SK-N-SH treated with all-trans-retinoic acid at 6 μM for 48 hours (cell line): ENCODE measurements at regions not wholly inside any gene's neighbourhood (a gene's known extent, or its start where the extent isn't known, plus 50 kb on each side); places are given as distances from the start of the nearest gene placed in this dataset.

ENCODE experiments used
- ATAC-seq: fragments of 200-7000 bp; cut with Tn5 transposase; 3 replicates; pipeline ENCODE4 v1.9.1; 2020; ENCODE audit warnings: mild to moderate bottlenecking, moderate library complexity
- ARNTL ChIP-seq: fragments of 450-650 bp; formaldehyde crosslinking; IDR thresholded peaks from 2 replicates; pipeline ENCODE4 v1.5.0; 2020; ENCODE audit warnings: low read depth, mild to moderate bottlenecking, moderate library complexity, borderline replicate concordance
- BACH2 ChIP-seq: fragments of 250-450 bp; sonication (Bioruptor Pico); IDR thresholded peaks from 2 replicates; pipeline ENCODE4 v1.9.0; 2021; ENCODE audit warnings: mild to moderate bottlenecking, borderline replicate concordance
- CSDC2 ChIP-seq: fragments of 250-450 bp; sonication (Bioruptor Pico); IDR thresholded peaks from 2 replicates; pipeline ENCODE4 v1.5.0; 2020; ENCODE audit warnings: mild to moderate bottlenecking, moderate library complexity
- ESRRG ChIP-seq: fragments of 250-450 bp; sonication (Bioruptor Pico); IDR thresholded peaks from 2 replicates; pipeline ENCODE4 v1.6.1; 2021; ENCODE audit warnings: mild to moderate bottlenecking
- GLIS3 ChIP-seq: fragments of 250-450 bp; sonication (Bioruptor Pico); IDR thresholded peaks from 2 replicates; pipeline ENCODE4 v1.5.0; 2020; ENCODE audit warnings: mild to moderate bottlenecking, moderate library complexity
- ISL1 ChIP-seq: fragments of 250-450 bp; sonication (Bioruptor Pico); IDR thresholded peaks from 2 replicates; pipeline ENCODE4 v2.1.2; 2022; ENCODE audit warnings: mild to moderate bottlenecking, moderate library complexity
- OSR1 ChIP-seq: fragments of 250-450 bp; sonication (Bioruptor Pico); IDR thresholded peaks from 2 replicates; pipeline ENCODE4 v1.8.0; 2022; ENCODE audit warnings: moderate library complexity, mild to moderate bottlenecking, inconsistent platforms
- PPARA ChIP-seq: fragments of 250-450 bp; sonication (Bioruptor Pico); IDR thresholded peaks from 2 replicates; pipeline ENCODE4 v1.5.0; 2020; ENCODE audit warnings: mild to moderate bottlenecking, borderline replicate concordance
- RARB ChIP-seq: fragments of 250-450 bp; sonication (Bioruptor Pico); IDR thresholded peaks from 2 replicates; pipeline ENCODE4 v1.8.0; 2021; ENCODE audit warnings: mild to moderate bottlenecking, moderate library complexity
- SNAI2 ChIP-seq: fragments of 250-450 bp; sonication (Bioruptor Pico); IDR thresholded peaks from 2 replicates; pipeline ENCODE4 v1.5.0; 2020; ENCODE audit warnings: mild to moderate bottlenecking, moderate library complexity
- TCF4 ChIP-seq: fragments of 250-450 bp; sonication (Bioruptor Pico); IDR thresholded peaks from 2 replicates; pipeline ENCODE4 v1.8.0; 2021; ENCODE audit warnings: mild to moderate bottlenecking, moderate library complexity, borderline replicate concordance
- TOX ChIP-seq: fragments of 250-450 bp; sonication (Bioruptor Pico); IDR thresholded peaks from 2 replicates; pipeline ENCODE4 v1.8.0; 2021; ENCODE audit warnings: mild to moderate bottlenecking, moderate library complexity, borderline replicate concordance
- ZC3H10 ChIP-seq: fragments of 250-450 bp; sonication (Bioruptor Pico); IDR thresholded peaks from 2 replicates; pipeline ENCODE4 v1.5.1; 2021; ENCODE audit warnings: mild to moderate bottlenecking, moderate library complexity
- ZFP3 ChIP-seq: fragments of 250-450 bp; sonication (Bioruptor Pico); IDR thresholded peaks from 2 replicates; pipeline ENCODE4 v1.5.0; 2020; ENCODE audit warnings: mild to moderate bottlenecking, moderate library complexity
- ZFP30 ChIP-seq: fragments of 450-650 bp; formaldehyde crosslinking; IDR thresholded peaks from 2 replicates; pipeline ENCODE4 v1.5.0; 2022; ENCODE audit warnings: mild to moderate bottlenecking, moderate library complexity
- ZNF565 ChIP-seq: fragments of 450-650 bp; formaldehyde crosslinking; conservative IDR thresholded peaks from 2 replicates; pipeline ENCODE4 v1.5.0; 2020; ENCODE audit warnings: low read depth, mild to moderate bottlenecking, moderate library complexity
- ZNF70 ChIP-seq: fragments of 450-650 bp; formaldehyde crosslinking; IDR thresholded peaks from 2 replicates; pipeline ENCODE4 v1.5.0; 2020; ENCODE audit warnings: mild to moderate bottlenecking, moderate library complexity
- ZNF8 ChIP-seq: fragments of 450-650 bp; formaldehyde crosslinking; IDR thresholded peaks from 2 replicates; pipeline ENCODE4 v1.5.0; 2020; ENCODE audit warnings: mild to moderate bottlenecking, moderate library complexity
- TF ChIP-seq, protein P1 (sequence below): fragments of 250-450 bp; sonication (Bioruptor Pico); IDR thresholded peaks from 2 replicates; pipeline ENCODE4 v1.5.0; 2020; ENCODE audit warnings: mild to moderate bottlenecking, moderate library complexity
- TF ChIP-seq, protein P2 (sequence below): fragments of 250-450 bp; sonication (Bioruptor Pico); IDR thresholded peaks from 2 replicates; pipeline ENCODE4 v1.5.1; 2020; ENCODE audit warnings: low read depth, mild to moderate bottlenecking, moderate library complexity
- TF ChIP-seq, protein P3 (sequence below): fragments of 250-450 bp; sonication (Bioruptor Pico); IDR thresholded peaks from 2 replicates; pipeline ENCODE4 v1.8.0; 2021; ENCODE audit warnings: low read depth, mild to moderate bottlenecking, moderate library complexity, borderline replicate concordance
- TF ChIP-seq, protein P4 (sequence below): fragments of 250-450 bp; sonication (Bioruptor Pico); IDR thresholded peaks from 2 replicates; pipeline ENCODE4 v1.5.1; 2021; ENCODE audit warnings: mild to moderate bottlenecking, moderate library complexity

DNA sequence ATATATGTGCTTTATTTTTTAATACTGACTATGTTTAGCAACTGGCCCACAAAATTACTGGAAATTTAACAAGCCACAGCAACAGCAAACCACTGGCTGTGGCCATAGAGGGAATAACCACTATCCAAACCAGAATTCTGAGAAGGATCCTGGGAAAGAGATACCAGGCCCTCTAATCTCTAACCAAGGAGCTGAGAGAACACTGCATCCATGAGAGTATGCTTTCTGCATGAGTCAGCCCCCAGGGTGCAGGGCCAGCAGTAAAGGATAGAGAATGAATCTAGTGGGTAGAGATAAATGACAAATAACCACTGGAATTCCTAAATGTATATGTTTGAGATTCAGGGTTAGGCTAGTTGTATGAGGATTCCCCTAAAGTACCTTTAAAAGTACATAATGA is 221.8 kb downstream of the KIT start:
- no peak for ATAC-seq
- no peak for TF ChIP-seq ISL1 (CRISPR knock-in tag)
- no peak for TF ChIP-seq BACH2 (CRISPR knock-in tag)
- TF ChIP-seq ZFP30 (CRISPR knock-in tag) = no peak
- TF ChIP-seq ZC3H10 (CRISPR knock-in tag) = no peak
- TF ChIP-seq, protein P1, sequence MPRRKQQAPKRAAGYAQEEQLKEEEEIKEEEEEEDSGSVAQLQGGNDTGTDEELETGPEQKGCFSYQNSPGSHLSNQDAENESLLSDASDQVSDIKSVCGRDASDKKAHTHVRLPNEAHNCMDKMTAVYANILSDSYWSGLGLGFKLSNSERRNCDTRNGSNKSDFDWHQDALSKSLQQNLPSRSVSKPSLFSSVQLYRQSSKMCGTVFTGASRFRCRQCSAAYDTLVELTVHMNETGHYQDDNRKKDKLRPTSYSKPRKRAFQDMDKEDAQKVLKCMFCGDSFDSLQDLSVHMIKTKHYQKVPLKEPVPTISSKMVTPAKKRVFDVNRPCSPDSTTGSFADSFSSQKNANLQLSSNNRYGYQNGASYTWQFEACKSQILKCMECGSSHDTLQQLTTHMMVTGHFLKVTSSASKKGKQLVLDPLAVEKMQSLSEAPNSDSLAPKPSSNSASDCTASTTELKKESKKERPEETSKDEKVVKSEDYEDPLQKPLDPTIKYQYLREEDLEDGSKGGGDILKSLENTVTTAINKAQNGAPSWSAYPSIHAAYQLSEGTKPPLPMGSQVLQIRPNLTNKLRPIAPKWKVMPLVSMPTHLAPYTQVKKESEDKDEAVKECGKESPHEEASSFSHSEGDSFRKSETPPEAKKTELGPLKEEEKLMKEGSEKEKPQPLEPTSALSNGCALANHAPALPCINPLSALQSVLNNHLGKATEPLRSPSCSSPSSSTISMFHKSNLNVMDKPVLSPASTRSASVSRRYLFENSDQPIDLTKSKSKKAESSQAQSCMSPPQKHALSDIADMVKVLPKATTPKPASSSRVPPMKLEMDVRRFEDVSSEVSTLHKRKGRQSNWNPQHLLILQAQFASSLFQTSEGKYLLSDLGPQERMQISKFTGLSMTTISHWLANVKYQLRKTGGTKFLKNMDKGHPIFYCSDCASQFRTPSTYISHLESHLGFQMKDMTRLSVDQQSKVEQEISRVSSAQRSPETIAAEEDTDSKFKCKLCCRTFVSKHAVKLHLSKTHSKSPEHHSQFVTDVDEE (CRISPR knock-in tag) = no peak
- no peak for TF ChIP-seq ESRRG (CRISPR knock-in tag)
- TF ChIP-seq, protein P2, sequence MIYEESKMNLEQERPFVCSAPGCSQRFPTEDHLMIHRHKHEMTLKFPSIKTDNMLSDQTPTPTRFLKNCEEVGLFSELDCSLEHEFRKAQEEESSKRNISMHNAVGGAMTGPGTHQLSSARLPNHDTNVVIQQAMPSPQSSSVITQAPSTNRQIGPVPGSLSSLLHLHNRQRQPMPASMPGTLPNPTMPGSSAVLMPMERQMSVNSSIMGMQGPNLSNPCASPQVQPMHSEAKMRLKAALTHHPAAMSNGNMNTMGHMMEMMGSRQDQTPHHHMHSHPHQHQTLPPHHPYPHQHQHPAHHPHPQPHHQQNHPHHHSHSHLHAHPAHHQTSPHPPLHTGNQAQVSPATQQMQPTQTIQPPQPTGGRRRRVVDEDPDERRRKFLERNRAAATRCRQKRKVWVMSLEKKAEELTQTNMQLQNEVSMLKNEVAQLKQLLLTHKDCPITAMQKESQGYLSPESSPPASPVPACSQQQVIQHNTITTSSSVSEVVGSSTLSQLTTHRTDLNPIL (CRISPR knock-in tag) = no peak
- TF ChIP-seq RARB (CRISPR knock-in tag) = no peak
- no peak for TF ChIP-seq ZFP3
- no peak for TF ChIP-seq CSDC2 (CRISPR knock-in tag)
- TF ChIP-seq, protein P3, sequence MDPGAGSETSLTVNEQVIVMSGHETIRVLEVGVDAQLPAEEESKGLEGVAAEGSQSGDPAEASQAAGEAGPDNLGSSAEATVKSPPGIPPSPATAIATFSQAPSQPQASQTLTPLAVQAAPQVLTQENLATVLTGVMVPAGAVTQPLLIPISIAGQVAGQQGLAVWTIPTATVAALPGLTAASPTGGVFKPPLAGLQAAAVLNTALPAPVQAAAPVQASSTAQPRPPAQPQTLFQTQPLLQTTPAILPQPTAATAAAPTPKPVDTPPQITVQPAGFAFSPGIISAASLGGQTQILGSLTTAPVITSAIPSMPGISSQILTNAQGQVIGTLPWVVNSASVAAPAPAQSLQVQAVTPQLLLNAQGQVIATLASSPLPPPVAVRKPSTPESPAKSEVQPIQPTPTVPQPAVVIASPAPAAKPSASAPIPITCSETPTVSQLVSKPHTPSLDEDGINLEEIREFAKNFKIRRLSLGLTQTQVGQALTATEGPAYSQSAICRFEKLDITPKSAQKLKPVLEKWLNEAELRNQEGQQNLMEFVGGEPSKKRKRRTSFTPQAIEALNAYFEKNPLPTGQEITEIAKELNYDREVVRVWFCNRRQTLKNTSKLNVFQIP (CRISPR knock-in tag) = no peak
- TF ChIP-seq SNAI2 (CRISPR knock-in tag) = no peak
- no peak for TF ChIP-seq OSR1 (CRISPR knock-in tag)
- TF ChIP-seq TCF4 (CRISPR knock-in tag) = no peak
- TF ChIP-seq ARNTL (CRISPR knock-in tag) = no peak

DNA sequence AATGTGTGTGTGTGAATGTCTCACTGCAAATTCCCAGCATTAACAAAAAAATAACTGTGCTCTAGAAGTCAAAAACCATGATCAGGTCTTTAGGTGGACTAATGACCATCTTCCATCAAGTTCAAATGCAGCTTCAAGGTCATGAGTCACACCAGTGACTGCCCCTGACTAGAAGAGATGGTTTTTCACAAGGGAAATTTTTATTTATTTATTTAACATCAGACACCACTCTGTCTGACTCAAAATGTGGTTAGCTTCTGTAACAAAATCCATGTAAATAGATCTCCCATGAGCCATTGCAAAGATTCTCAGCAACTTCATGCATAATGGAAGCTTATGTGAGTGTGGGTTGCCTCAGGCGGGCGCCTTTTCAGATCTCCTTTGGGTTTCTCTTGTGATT is 219.2 kb downstream of the KIT start:
- ATAC-seq = no peak
- TF ChIP-seq ZNF8 (CRISPR knock-in tag) (no peak), OSR1 (CRISPR knock-in tag) (no peak), GLIS3 (CRISPR knock-in tag) (no peak), ZC3H10 (CRISPR knock-in tag) (no peak), TOX (CRISPR knock-in tag) (no peak), RARB (CRISPR knock-in tag) (no peak), ZFP30 (CRISPR knock-in tag) (no peak), TCF4 (CRISPR knock-in tag) (no peak), ESRRG (CRISPR knock-in tag) (no peak), ZNF565 (CRISPR knock-in tag) (no peak)
- TF ChIP-seq, protein P1 (CRISPR knock-in tag) = no peak
- TF ChIP-seq, all 23 proteins: peak for 0

DNA sequence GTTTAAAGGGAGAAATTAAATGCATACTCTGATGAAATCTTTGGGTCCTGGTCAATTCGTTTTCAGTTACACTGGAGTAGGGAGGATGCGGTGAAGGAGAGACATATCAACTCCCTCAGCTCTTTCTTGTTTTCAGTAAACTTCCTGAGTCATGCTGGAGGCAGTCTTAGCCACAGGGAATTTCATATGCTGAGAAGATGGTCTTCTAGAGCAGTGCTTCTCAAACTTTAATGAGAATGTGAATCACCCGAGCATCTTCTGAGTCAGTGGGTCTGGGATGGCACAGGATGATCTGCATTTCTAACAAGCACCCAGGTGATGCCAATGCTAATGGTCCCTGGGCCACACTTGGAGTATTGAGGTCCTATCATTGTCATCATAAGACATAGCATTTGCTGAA is 214.5 kb downstream of the KIT start:
- no peak for ATAC-seq
- TF ChIP-seq ZNF70 (CRISPR knock-in tag) (no peak), ZNF8 (CRISPR knock-in tag) (no peak), ZFP30 (CRISPR knock-in tag) (no peak), ISL1 (CRISPR knock-in tag) (no peak), ARNTL (CRISPR knock-in tag) (no peak), PPARA (CRISPR knock-in tag) (no peak), TOX (CRISPR knock-in tag) (no peak), OSR1 (CRISPR knock-in tag) (no peak), ZC3H10 (CRISPR knock-in tag) (no peak), BACH2 (CRISPR knock-in tag) (no peak), ZNF565 (CRISPR knock-in tag) (no peak), RARB (CRISPR knock-in tag) (no peak), ZFP3 (no peak), SNAI2 (CRISPR knock-in tag) (no peak)
- TF ChIP-seq, protein P3 (CRISPR knock-in tag) = no peak
- TF ChIP-seq, protein P4, sequence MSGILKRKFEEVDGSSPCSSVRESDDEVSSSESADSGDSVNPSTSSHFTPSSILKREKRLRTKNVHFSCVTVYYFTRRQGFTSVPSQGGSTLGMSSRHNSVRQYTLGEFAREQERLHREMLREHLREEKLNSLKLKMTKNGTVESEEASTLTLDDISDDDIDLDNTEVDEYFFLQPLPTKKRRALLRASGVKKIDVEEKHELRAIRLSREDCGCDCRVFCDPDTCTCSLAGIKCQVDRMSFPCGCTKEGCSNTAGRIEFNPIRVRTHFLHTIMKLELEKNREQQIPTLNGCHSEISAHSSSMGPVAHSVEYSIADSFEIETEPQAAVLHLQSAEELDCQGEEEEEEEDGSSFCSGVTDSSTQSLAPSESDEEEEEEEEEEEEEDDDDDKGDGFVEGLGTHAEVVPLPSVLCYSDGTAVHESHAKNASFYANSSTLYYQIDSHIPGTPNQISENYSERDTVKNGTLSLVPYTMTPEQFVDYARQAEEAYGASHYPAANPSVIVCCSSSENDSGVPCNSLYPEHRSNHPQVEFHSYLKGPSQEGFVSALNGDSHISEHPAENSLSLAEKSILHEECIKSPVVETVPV = no peak
